Lower lobe of right lung (tissue), 2 donors: ENCODE measurements at regions not wholly inside any gene's neighbourhood (a gene's known extent, or its start where the extent isn't known, plus 50 kb on each side); places are given as distances from the start of the nearest gene placed in this dataset.

Source experiments
- ATAC-seq, 2 donors: fragments of 200-7000 bp; cut with Tn5 transposase; one replicate each; pipeline ENCODE4 v1.9.1; 2020 to 2022; ENCODE audit warnings: mild to moderate bottlenecking in 2 of 2, moderate library complexity in 2 of 2
- DNase-seq: peaks from one replicate; pipeline ENCODE4 v3.0.0-alpha.2; 2020
- H3K27ac ChIP-seq: fragments of 200-600 bp; one replicate; pipeline ENCODE4 v1.8.0; 2022
- H3K27me3 ChIP-seq: fragments of 200-600 bp; one replicate; pipeline ENCODE4 v1.8.0; 2022; ENCODE audit warnings: low read depth
- H3K36me3 ChIP-seq: fragments of 200-600 bp; one replicate; pipeline ENCODE4 v1.8.0; 2022; ENCODE audit warnings: mild to moderate bottlenecking
- H3K4me1 ChIP-seq: fragments of 200-600 bp; one replicate; pipeline ENCODE4 v1.8.0; 2022
- H3K4me3 ChIP-seq: fragments of 200-600 bp; one replicate; pipeline ENCODE4 v1.8.0; 2022; ENCODE audit warnings: mild to moderate bottlenecking
- H3K9me3 ChIP-seq: fragments of 200-600 bp; one replicate; pipeline ENCODE4 v1.8.0; 2022
- intact Hi-C: fragments of 100-400 bp; cut with DNase I; formaldehyde crosslinking; loops from one replicate; pipeline ENCODE4 v1.11.0; 2022
- TF ChIP-seq, protein P1 (sequence below): fragments of 200-600 bp; IDR thresholded peaks from one replicate; pipeline ENCODE4 v1.8.0; 2022; ENCODE audit warnings: antibody characterized with exemption, mild to moderate bottlenecking
- donor health status: DM: no; HTN: yes; CAD: no; lungs with severe emphysema.

DNA sequence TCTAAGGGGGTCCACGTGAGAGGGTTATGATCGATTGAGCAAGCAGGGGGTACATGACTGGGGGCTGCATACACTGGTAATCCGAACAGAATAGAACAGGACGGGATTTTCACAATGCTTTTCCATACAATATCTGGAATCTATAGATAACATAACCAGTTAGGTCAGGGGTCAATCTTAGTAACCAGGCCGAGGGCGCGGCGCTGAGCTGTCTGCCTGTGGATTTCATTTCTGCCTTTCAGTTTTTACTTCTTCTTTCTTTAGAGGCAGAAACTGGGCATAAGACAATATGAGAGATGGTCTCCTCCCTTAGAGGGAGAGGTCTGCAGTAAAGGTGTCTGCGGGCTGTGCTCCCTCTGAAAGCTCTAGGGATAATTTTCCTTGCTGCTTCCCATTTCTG, 261.3 kb downstream of the XXYLT1 start:
- Histone ChIP-seq H3K9me3 (no peaks in the 10 kb centered on the region), H3K27me3 (no peaks in the 10 kb centered on the region), H3K4me3 (no peak overlapping the region), H3K36me3 (no peaks in the 10 kb centered on the region), H3K4me1 (no peaks in the 10 kb centered on the region), H3K27ac (no peak overlapping the region)
- TF ChIP-seq, protein P1, sequence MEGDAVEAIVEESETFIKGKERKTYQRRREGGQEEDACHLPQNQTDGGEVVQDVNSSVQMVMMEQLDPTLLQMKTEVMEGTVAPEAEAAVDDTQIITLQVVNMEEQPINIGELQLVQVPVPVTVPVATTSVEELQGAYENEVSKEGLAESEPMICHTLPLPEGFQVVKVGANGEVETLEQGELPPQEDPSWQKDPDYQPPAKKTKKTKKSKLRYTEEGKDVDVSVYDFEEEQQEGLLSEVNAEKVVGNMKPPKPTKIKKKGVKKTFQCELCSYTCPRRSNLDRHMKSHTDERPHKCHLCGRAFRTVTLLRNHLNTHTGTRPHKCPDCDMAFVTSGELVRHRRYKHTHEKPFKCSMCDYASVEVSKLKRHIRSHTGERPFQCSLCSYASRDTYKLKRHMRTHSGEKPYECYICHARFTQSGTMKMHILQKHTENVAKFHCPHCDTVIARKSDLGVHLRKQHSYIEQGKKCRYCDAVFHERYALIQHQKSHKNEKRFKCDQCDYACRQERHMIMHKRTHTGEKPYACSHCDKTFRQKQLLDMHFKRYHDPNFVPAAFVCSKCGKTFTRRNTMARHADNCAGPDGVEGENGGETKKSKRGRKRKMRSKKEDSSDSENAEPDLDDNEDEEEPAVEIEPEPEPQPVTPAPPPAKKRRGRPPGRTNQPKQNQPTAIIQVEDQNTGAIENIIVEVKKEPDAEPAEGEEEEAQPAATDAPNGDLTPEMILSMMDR: no peak
- DNase-seq (peak; percentile 60), ATAC-seq (no peak)
- intact Hi-C loops: no loop called here

- Histone ChIP-seq H3K36me3 (no peaks in the 10 kb centered on the region), H3K9me3 (no peaks in the 10 kb centered on the region), H3K4me1 (peaks cover 10% of the 10 kb centered on the region), H3K27ac (no peak overlapping the region), H3K27me3 (no peaks in the 10 kb centered on the region), H3K4me3 (no peak overlapping the region)
- intact Hi-C loops: no loop called here
- no peak for ATAC-seq
- DNase-seq: no peak
- TF ChIP-seq, protein P1: no peak
These were observed 260.3 kb downstream of the XXYLT1 start for GRCh38 chr3:195010551-195011100.

DNA sequence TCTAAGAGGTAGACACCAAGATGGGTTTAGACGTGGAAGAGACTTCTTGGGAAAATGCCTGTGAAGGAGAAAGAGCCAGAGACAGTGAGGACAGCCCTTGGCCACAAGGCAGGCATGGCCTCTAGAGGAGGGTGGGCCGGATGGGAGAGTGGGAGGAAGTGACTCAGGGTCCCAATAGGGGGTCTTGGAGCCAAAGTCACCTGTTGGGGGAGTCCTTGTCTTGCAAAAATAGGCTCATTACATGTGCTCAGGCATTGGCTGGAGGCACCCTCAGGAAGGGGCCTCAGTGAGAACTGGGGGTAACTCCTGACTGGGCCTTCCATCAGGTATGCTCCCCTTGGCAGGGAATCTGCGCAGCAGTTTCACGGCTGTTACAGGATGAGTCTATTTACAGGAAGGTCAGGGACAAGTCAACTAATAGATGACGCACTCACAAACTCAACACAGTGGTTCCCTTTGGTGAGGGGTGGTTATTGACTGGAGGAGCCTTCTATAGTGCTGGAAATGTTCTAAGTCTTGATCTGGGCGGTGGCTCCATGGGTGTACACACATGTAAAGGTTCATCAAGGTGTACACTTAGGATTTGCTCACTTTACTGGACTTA, 259.6 kb downstream of the XXYLT1 start:
- Histone ChIP-seq H3K9me3 (no peaks in the 10 kb centered on the region), H3K36me3 (no peaks in the 10 kb centered on the region), H3K27me3 (no peaks in the 10 kb centered on the region), H3K27ac (no peak overlapping the region), H3K4me3 (no peak overlapping the region), H3K4me1 (peaks cover 12% of the 10 kb centered on the region)
- no peak for ATAC-seq
- intact Hi-C loops: no loop called here
- DNase-seq: no peak
- TF ChIP-seq, protein P1: no peak

DNA sequence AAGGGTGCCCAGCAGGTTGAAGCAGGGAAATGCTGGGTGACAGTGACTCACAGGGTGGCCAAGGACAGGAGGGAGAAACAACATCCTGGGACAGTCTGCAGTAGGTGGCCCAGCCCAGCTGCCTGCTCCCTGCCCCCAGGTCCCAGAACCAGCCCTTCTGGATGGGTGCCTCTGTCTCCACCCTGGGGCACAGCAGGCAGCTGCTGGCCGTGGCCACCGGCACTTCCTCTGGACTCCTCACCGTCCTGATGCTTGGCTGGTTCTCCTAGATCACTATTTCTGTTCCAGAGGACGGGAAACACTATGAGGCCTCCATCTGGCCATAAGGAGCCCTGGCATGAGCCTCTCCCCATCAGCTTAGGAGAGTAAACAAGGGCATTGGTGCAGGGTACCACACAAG, 258.9 kb downstream of the XXYLT1 start:
- ATAC-seq: peak in 1 of 2 donors; percentile 16

GRCh38 chr3:195012571-195012970, 258.4 kb downstream of the XXYLT1 start:
- TF ChIP-seq, protein P1: no peak
- ATAC-seq: no peak
- Histone ChIP-seq H3K4me3 (no peak overlapping the region), H3K27ac (no peak overlapping the region), H3K9me3 (no peaks in the 10 kb centered on the region), H3K36me3 (no peaks in the 10 kb centered on the region), H3K4me1 (peaks cover 12% of the 10 kb centered on the region), H3K27me3 (no peaks in the 10 kb centered on the region)
- intact Hi-C loops: no loop called here
- DNase-seq: no peak

More for the DNA sequence above, 258.9 kb downstream of the XXYLT1 start:
- H3K27me3 ChIP-seq: no peaks in the 10 kb centered on the region
- no peaks in the 10 kb centered on the region for H3K9me3 ChIP-seq
- H3K36me3 ChIP-seq: no peaks in the 10 kb centered on the region
- peaks cover 12% of the 10 kb centered on the region for H3K4me1 ChIP-seq
- intact Hi-C loops: no loop called here
- no peak overlapping the region for H3K4me3 ChIP-seq
- DNase-seq: no peak
- no peak overlapping the region for H3K27ac ChIP-seq
- TF ChIP-seq, protein P1: no peak
